ENCODE measurements at regions not wholly inside any gene's neighbourhood (a gene's known extent, or its start where the extent isn't known, plus 50 kb on each side); places are given as distances from the start of the nearest gene placed in this dataset.
"Not testable (repeated sequence)": the region's sequence is repeated elsewhere in the genome, so short reads cannot be mapped to it uniquely, and the experiment has no call there.

- not testable (repeated sequence) for DNase-seq
Observed at GRCh38 chr14:80286744-80287143, 75.4 kb upstream of the DIO2 start.

- DNase-seq = no peak
Observed at GRCh38 chr14:80278293-80279023, 67.2 kb upstream of the DIO2 start.

- DNase-seq = no peak
Observed at GRCh38 chr14:80275208-80275850, 64.0 kb upstream of the DIO2 start.

GRCh38 chr14:80274310-80274709 is 63.0 kb upstream of the DIO2 start:
- not testable (repeated sequence) for DNase-seq

- DNase-seq = no peak
Observed at GRCh38 chr14:80271389-80271788, 60.1 kb upstream of the DIO2 start.

- DNase-seq = no peak
Observed at GRCh38 chr14:80269353-80269925, 58.1 kb upstream of the DIO2 start.

GRCh38 chr14:80266930-80267329 is 55.6 kb upstream of the DIO2 start:
- no peak for DNase-seq

- peak; percentile 60 for DNase-seq
Observed at GRCh38 chr14:80264702-80265101, 53.4 kb upstream of the DIO2 start.

All from DMS153 (cell line).